Left colon (tissue), 2 donors: ENCODE measurements at regions not wholly inside any gene's neighbourhood (a gene's known extent, or its start where the extent isn't known, plus 50 kb on each side); places are given as distances from the start of the nearest gene placed in this dataset.
"Not testable (repeated sequence)": the region's sequence is repeated elsewhere in the genome, so short reads cannot be mapped to it uniquely, and the experiment has no call there.

Experiments used
- ATAC-seq: fragments of 200-7000 bp; cut with Tn5 transposase; one replicate; pipeline ENCODE4 v1.9.1; 2020; ENCODE audit warnings: mild to moderate bottlenecking, moderate library complexity
- DNase-seq, 2 donors: peaks; one replicate each; pipeline ENCODE4 v3.0.0-alpha.2; 2020
- intact Hi-C, 2 donors: fragments of 100-400 bp; cut with DNase I in 1 of 2; cut with micrococcal nuclease in 1 of 2; formaldehyde crosslinking; loops; one replicate each; pipeline versions ENCODE4 v1.11.2 to v1.14.0; 2022; cut with DNase I, micrococcal nuclease
- donor health status: DM: no; HTN: no; CAD: no.
- donor health status: DM: yes; HTN: yes; CAD: no.

GRCh38 chr9:13915131-13915530 is 398.8 kb downstream of the NFIB start:
- ATAC-seq: no peak
- no peak for DNase-seq
- intact Hi-C loops: loop anchor here in 1 of 2 donors (10.0 kb wide), 1 partner anchor 60 kb away; no protein-coding TSS in a partner anchor

GRCh38 chr9:13911473-13911872 is 402.5 kb downstream of the NFIB start:
- ATAC-seq (no peak), DNase-seq (no peak)
- intact Hi-C loops: loop anchor here in 1 of 2 donors (10.0 kb wide), 1 partner anchor 63 kb away; no protein-coding TSS in a partner anchor

GRCh38 chr9:13907842-13908241 is 406.1 kb downstream of the NFIB start:
- intact Hi-C loops, ATAC-seq, DNase-seq: not testable (repeated sequence)

- no peak for DNase-seq
- intact Hi-C loops: no loop called here
Observed at GRCh38 chr9:13904746-13905145, 409.2 kb downstream of the NFIB start.

GRCh38 chr9:13904311-13904710 is 409.6 kb downstream of the NFIB start:
- ATAC-seq: no peak
- intact Hi-C loops: no loop called here
- no peak for DNase-seq

More at GRCh38 chr9:13904746-13905145, 409.2 kb downstream of the NFIB start:
- ATAC-seq: no peak

GRCh38 chr9:13902286-13903066 is 411.5 kb downstream of the NFIB start:
- intact Hi-C loops: no loop called here
- DNase-seq: no peak
- ATAC-seq: no peak

GRCh38 chr9:13901176-13901575 is 412.8 kb downstream of the NFIB start:
- ATAC-seq (no peak), DNase-seq (no peak)
- intact Hi-C loops: no loop called here

GRCh38 chr9:13900449-13900848 is 413.5 kb downstream of the NFIB start:
- DNase-seq (no peak), ATAC-seq (no peak)

GRCh38 chr9:13899924-13900323 is 414.0 kb downstream of the NFIB start:
- DNase-seq: no peak
- intact Hi-C loops: no loop called here
- ATAC-seq: no peak

More at GRCh38 chr9:13900449-13900848, 413.5 kb downstream of the NFIB start:
- intact Hi-C loops: no loop called here

GRCh38 chr9:13898957-13899356 is 415.0 kb downstream of the NFIB start:
- intact Hi-C loops: no loop called here
- peak in 1 of 2 donors; percentile 3 for DNase-seq
- no peak for ATAC-seq

GRCh38 chr9:13896922-13897835 is 416.8 kb downstream of the NFIB start:
- DNase-seq (no peak), ATAC-seq (no peak)
- intact Hi-C loops: no loop called here

- no peak for DNase-seq
- intact Hi-C loops: no loop called here
- ATAC-seq: no peak
Observed at GRCh38 chr9:13896047-13896446, 417.9 kb downstream of the NFIB start.

GRCh38 chr9:13885258-13885657 is 428.7 kb downstream of the NFIB start:
- ATAC-seq (no peak), DNase-seq (no peak)
- intact Hi-C loops: no loop called here

GRCh38 chr9:13879981-13880380 is 434.0 kb downstream of the NFIB start:
- no peak for DNase-seq
- ATAC-seq: no peak
- intact Hi-C loops: no loop called here

GRCh38 chr9:13879011-13879410 is 434.9 kb downstream of the NFIB start:
- intact Hi-C loops: no loop called here
- DNase-seq (no peak), ATAC-seq (no peak)

GRCh38 chr9:13878241-13878711 is 435.7 kb downstream of the NFIB start:
- intact Hi-C loops: no loop called here
- DNase-seq (no peak), ATAC-seq (peak; percentile 46)

- intact Hi-C loops: no loop called here
- no peak for DNase-seq
- no peak for ATAC-seq
Observed at GRCh38 chr9:13876741-13877140, 437.2 kb downstream of the NFIB start.

- no peak for DNase-seq
- no peak for ATAC-seq
- intact Hi-C loops: no loop called here
Observed at GRCh38 chr9:13873203-13873602, 440.7 kb downstream of the NFIB start.

GRCh38 chr9:13868336-13868735 is 445.6 kb downstream of the NFIB start:
- ATAC-seq: no peak
- DNase-seq: no peak
- intact Hi-C loops: no loop called here

GRCh38 chr9:13865869-13866268 is 448.1 kb downstream of the NFIB start:
- intact Hi-C loops: no loop called here
- ATAC-seq (no peak), DNase-seq (no peak)
